CD14-positive monocyte (primary cell): ENCODE measurements at regions not wholly inside any gene's neighbourhood (a gene's known extent, or its start where the extent isn't known, plus 50 kb on each side); places are given as distances from the start of the nearest gene placed in this dataset.

ENCODE experiments used
- DNase-seq, 3 donors: peaks; one replicate each; pipeline ENCODE4 v3.0.0-alpha.2; 2011 to 2022
- H2AFZ ChIP-seq: 2 replicates; pipeline ENCODE4 v1.6.0; 2012; ENCODE audit warnings: mild to moderate bottlenecking, low read depth, low read length, inconsistent platforms; ENCODE audit not compliant: insufficient read depth, poor library complexity, severe bottlenecking
- H3K27ac ChIP-seq, 2 donors: 1 replicate in 1 of 2; 2 replicates in 1 of 2; pipeline ENCODE4 v1.5.1; 2012 to 2013; ENCODE audit warnings: low read length in 2 of 2, control low read depth in 1 of 2, inconsistent platforms in 1 of 2, low read depth in 1 of 2, mild to moderate bottlenecking in 1 of 2
- H3K27me3 ChIP-seq, 2 donors: one replicate each; pipeline versions ENCODE4 v1.6.0 to v1.6.1; 2011 to 2013; ENCODE audit warnings: low read length in 2 of 2; ENCODE audit not compliant: control insufficient read depth in 2 of 2, insufficient read depth in 2 of 2
- H3K36me3 ChIP-seq, 2 donors: replicated peaks in 1 of 2; 1 replicate in 1 of 2; 2 replicates in 1 of 2; pipeline versions ENCODE4 v1.5.1 to v1.6.1; 2012 to 2013; ENCODE audit warnings: low read length in 2 of 2, control low read depth in 1 of 2, inconsistent platforms in 1 of 2, mild to moderate bottlenecking in 1 of 2; ENCODE audit not compliant: insufficient read depth in 2 of 2, control insufficient read depth in 1 of 2
- H3K4me1 ChIP-seq, 2 donors: 1 replicate in 1 of 2; 2 replicates in 1 of 2; pipeline versions ENCODE4 v1.5.1 to v1.6.1; 2012 to 2013; ENCODE audit warnings: low read length in 2 of 2, control low read depth in 1 of 2, inconsistent platforms in 1 of 2, mild to moderate bottlenecking in 1 of 2, moderate library complexity in 1 of 2; ENCODE audit not compliant: insufficient read depth in 2 of 2, control insufficient read depth in 1 of 2
- H3K4me2 ChIP-seq: replicated peaks from 2 replicates; pipeline ENCODE3; 2012; ENCODE audit warnings: low read length, moderate library complexity, mild to moderate bottlenecking; ENCODE audit not compliant: poor library complexity, severe bottlenecking; ENCODE audit errors: extremely low read depth
- H3K4me3 ChIP-seq, 3 experiments: fragments of 200-600 bp in 1 of 3; sonication (generic) in 1 of 3; replicated peaks in 1 of 3; 1 replicate in 2 of 3; 2 replicates in 1 of 3; pipeline ENCODE4 v1.5.1; 2011 to 2013; ENCODE audit warnings: low read length in 3 of 3, mild to moderate bottlenecking in 3 of 3, control low read depth in 2 of 3, low read depth in 2 of 3, inconsistent platforms in 1 of 3, moderate library complexity in 1 of 3
- H3K79me2 ChIP-seq: 2 replicates; pipeline ENCODE4 v1.6.0; 2012; ENCODE audit warnings: mild to moderate bottlenecking, control low read depth, inconsistent platforms, low read length, moderate library complexity; ENCODE audit not compliant: insufficient read depth
- H3K9ac ChIP-seq: 2 replicates; pipeline ENCODE4 v1.6.0; 2017; ENCODE audit warnings: low read length, mild to moderate bottlenecking; ENCODE audit not compliant: insufficient read depth, poor library complexity, severe bottlenecking
- H3K9me3 ChIP-seq, 2 donors: replicated peaks in 1 of 2; 1 replicate in 1 of 2; 2 replicates in 1 of 2; pipeline versions ENCODE4 v1.5.1 to v1.6.1; 2012 to 2013; ENCODE audit warnings: low read length in 2 of 2, control low read depth in 1 of 2; ENCODE audit not compliant: control insufficient read depth in 1 of 2, insufficient read depth in 1 of 2
- H4K20me1 ChIP-seq: 2 replicates; pipeline ENCODE4 v1.6.0; 2012; ENCODE audit warnings: mild to moderate bottlenecking, low read length, control low read depth, moderate library complexity; ENCODE audit not compliant: insufficient read depth
- H3K27ac Mint-ChIP-seq, 7 donors: one replicate each; pipeline ENCODE4 v1.8.0; 2020; ENCODE audit warnings: mild to moderate bottlenecking in 7 of 7, mixed read lengths in 7 of 7, moderate library complexity in 6 of 7, inconsistent platforms in 2 of 7
- H3K27me3 Mint-ChIP-seq, 3 donors: one replicate each; pipeline ENCODE4 v1.8.0; 2021 to 2022; ENCODE audit warnings: low read depth in 3 of 3, mild to moderate bottlenecking in 3 of 3, mixed read lengths in 3 of 3, moderate library complexity in 3 of 3, inconsistent platforms in 1 of 3
- H3K36me3 Mint-ChIP-seq, 2 donors: one replicate each; pipeline ENCODE4 v1.8.0; 2020; ENCODE audit warnings: mixed read lengths in 2 of 2, inconsistent platforms in 1 of 2, mild to moderate bottlenecking in 1 of 2
- H3K4me1 Mint-ChIP-seq: one replicate; pipeline ENCODE4 v1.8.0; 2020; ENCODE audit warnings: mild to moderate bottlenecking, mixed read lengths
- H3K4me3 Mint-ChIP-seq, 2 donors: one replicate each; pipeline ENCODE4 v1.8.0; 2020; ENCODE audit warnings: mild to moderate bottlenecking in 2 of 2, mixed read lengths in 2 of 2, moderate library complexity in 1 of 2
- H3K9me3 Mint-ChIP-seq, 7 donors: one replicate each; pipeline ENCODE4 v1.8.0; 2020 to 2022; ENCODE audit warnings: mixed read lengths in 7 of 7, mild to moderate bottlenecking in 6 of 7, moderate library complexity in 6 of 7, inconsistent platforms in 2 of 7
- WGBS: methylation state at CpG from one replicate; pipeline ENCODE4 v1.1.5; 2013; ENCODE audit warnings: missing lambda C conversion rate; ENCODE audit not compliant: insufficient coverage; 5-methylcytosine and 5-hydroxymethylcytosine counted together
- intact Hi-C, 2 donors: fragments of 100-400 bp; cut with micrococcal nuclease; formaldehyde crosslinking; loops; one replicate each; pipeline versions ENCODE4 v1.15.0 to v1.15.1; 2023
- TF ChIP-seq, protein P1 (sequence below): fragments of 200-600 bp; IDR thresholded peaks from one replicate; pipeline ENCODE4 v1.8.0; 2022; ENCODE audit warnings: antibody characterized with exemption, mild to moderate bottlenecking

DNA sequence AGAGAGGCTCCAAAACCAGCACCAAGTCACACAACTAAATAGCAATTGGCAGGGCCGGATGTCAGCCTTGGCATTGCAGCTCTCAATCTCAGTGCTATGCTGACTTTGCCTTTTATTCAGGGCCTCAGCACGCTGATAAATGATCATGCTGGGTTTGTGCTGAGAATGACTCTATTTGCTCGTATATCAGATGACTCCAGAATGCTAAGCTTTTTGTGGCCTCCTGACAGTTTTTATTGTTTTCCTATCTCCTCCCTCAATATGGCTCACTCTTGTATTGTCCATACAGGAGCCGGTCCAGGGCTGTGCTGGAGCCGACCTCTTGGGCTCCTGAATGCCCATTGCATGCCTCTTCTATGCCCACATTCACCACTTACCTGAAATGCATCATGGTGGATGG is 211.0 kb downstream of the EFNB2 start:
- TF ChIP-seq, protein P1, sequence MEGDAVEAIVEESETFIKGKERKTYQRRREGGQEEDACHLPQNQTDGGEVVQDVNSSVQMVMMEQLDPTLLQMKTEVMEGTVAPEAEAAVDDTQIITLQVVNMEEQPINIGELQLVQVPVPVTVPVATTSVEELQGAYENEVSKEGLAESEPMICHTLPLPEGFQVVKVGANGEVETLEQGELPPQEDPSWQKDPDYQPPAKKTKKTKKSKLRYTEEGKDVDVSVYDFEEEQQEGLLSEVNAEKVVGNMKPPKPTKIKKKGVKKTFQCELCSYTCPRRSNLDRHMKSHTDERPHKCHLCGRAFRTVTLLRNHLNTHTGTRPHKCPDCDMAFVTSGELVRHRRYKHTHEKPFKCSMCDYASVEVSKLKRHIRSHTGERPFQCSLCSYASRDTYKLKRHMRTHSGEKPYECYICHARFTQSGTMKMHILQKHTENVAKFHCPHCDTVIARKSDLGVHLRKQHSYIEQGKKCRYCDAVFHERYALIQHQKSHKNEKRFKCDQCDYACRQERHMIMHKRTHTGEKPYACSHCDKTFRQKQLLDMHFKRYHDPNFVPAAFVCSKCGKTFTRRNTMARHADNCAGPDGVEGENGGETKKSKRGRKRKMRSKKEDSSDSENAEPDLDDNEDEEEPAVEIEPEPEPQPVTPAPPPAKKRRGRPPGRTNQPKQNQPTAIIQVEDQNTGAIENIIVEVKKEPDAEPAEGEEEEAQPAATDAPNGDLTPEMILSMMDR: no peak
- Histone ChIP-seq H3K9me3 (peaks cover 7 to 23% of the 10 kb centered on the region in 2 donors), H3K27me3 (no peaks in the 10 kb centered on the region), H3K4me1 (no peaks in the 10 kb centered on the region), H3K36me3 (no peaks in the 10 kb centered on the region), H3K79me2 (no peaks in the 10 kb centered on the region), H4K20me1 (no peaks in the 10 kb centered on the region), H3K4me3 (no peak overlapping the region), H2AFZ (no peak overlapping the region), H3K4me2 (no peak overlapping the region), H3K27ac (no peak overlapping the region), H3K9ac (no peak overlapping the region)
- H3K27me3 Mint-ChIP-seq: peaks cover 0 to 2% (median 0%) of the 10 kb centered on the region in 3 donors
- peaks cover 7 to 25% (median 12%) of the 10 kb centered on the region in 7 donors for H3K9me3 Mint-ChIP-seq
- no peak overlapping the region for H3K27ac Mint-ChIP-seq
- H3K4me1 Mint-ChIP-seq: no peaks in the 10 kb centered on the region
- intact Hi-C loops: no loop called here
- no peak for DNase-seq
- H3K4me3 Mint-ChIP-seq: no peak overlapping the region
- 89% methylated on average over 3 of the region's 5 CpGs for WGBS
- H3K36me3 Mint-ChIP-seq: no peaks in the 10 kb centered on the region

DNA sequence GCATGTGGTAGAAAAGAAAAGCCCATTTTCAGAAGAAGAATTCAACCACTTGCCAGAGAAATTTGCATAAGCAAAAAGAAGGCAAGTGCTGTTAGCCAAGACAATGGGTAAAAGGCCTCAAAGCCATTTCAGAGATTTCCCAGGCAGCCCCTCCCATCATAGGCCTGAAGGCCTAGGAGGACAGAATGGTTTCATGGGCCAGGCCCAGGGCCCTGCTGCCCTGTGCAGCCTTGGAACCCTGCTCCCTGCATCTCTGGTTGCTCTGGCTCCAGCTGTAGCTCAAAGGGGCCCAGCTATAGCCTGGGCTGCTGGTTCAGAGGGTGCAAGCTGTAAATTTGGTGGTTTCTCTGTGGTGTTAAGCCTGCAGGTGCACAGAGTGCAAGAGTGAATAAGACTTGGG is 212.8 kb downstream of the EFNB2 start:
- H3K9me3 ChIP-seq: peaks cover 7 to 23% of the 10 kb centered on the region in 2 donors
- H3K79me2 ChIP-seq: no peaks in the 10 kb centered on the region
- H3K4me2 ChIP-seq: no peak overlapping the region
- no peaks in the 10 kb centered on the region for H3K27me3 ChIP-seq
- DNase-seq: no peak
- no peak overlapping the region for H3K4me3 Mint-ChIP-seq
- no peaks in the 10 kb centered on the region for H3K36me3 ChIP-seq
- no peak overlapping the region for H2AFZ ChIP-seq
- H3K9ac ChIP-seq: no peak overlapping the region
- H3K36me3 Mint-ChIP-seq: no peaks in the 10 kb centered on the region
- TF ChIP-seq, protein P1: no peak
- H3K27me3 Mint-ChIP-seq: peaks cover 0 to 2% (median 0%) of the 10 kb centered on the region in 3 donors
- no peaks in the 10 kb centered on the region for H3K4me1 Mint-ChIP-seq
- H3K27ac Mint-ChIP-seq: no peak overlapping the region
- no peak overlapping the region for H3K4me3 ChIP-seq
- intact Hi-C loops: no loop called here
- no peaks in the 10 kb centered on the region for H4K20me1 ChIP-seq
- no peaks in the 10 kb centered on the region for H3K4me1 ChIP-seq
- H3K27ac ChIP-seq: no peak overlapping the region
- H3K9me3 Mint-ChIP-seq: peaks cover 7 to 25% (median 12%) of the 10 kb centered on the region in 7 donors
